HL-60 (cell line): ENCODE measurements at regions not wholly inside any gene's neighbourhood (a gene's known extent, or its start where the extent isn't known, plus 50 kb on each side); places are given as distances from the start of the nearest gene placed in this dataset.

Source experiments
- POLR2AphosphoS5 ChIP-seq: IDR thresholded peaks from 2 replicates; pipeline ENCODE4 v1.6.1; 2012; ENCODE audit warnings: low read depth
- TF ChIP-seq, protein P1 (sequence below): IDR thresholded peaks from one replicate; pipeline ENCODE4 v1.5.1; 2011; ENCODE audit warnings: low read length, control low read depth, inconsistent platforms; ENCODE audit not compliant: insufficient read depth

DNA sequence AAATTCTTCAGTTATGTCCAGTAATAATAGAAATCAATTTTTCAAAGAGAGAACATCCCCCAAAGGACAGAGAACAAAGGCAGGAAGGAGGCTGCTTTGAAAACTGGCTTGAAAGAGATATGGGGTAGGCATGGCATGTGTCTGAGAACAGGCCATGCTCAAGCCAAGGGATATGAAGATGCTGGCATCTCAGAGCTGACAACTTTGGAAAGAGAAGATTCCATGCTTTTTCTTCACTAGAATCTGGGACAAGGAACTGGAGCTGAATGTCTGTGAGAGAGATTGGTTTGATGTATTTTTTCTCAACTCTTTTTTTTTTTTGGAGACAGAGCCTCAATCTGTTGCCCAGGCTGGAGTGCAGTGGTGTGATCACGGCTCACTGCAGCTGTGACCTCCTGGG is 139.8 kb upstream of the DLX2 start:
- no peak for TF ChIP-seq POLR2AphosphoS5
- TF ChIP-seq, protein P1, sequence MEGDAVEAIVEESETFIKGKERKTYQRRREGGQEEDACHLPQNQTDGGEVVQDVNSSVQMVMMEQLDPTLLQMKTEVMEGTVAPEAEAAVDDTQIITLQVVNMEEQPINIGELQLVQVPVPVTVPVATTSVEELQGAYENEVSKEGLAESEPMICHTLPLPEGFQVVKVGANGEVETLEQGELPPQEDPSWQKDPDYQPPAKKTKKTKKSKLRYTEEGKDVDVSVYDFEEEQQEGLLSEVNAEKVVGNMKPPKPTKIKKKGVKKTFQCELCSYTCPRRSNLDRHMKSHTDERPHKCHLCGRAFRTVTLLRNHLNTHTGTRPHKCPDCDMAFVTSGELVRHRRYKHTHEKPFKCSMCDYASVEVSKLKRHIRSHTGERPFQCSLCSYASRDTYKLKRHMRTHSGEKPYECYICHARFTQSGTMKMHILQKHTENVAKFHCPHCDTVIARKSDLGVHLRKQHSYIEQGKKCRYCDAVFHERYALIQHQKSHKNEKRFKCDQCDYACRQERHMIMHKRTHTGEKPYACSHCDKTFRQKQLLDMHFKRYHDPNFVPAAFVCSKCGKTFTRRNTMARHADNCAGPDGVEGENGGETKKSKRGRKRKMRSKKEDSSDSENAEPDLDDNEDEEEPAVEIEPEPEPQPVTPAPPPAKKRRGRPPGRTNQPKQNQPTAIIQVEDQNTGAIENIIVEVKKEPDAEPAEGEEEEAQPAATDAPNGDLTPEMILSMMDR = no peak
